Colonic mucosa (tissue), 4 donors: ENCODE measurements at regions not wholly inside any gene's neighbourhood (a gene's known extent, or its start where the extent isn't known, plus 50 kb on each side); places are given as distances from the start of the nearest gene placed in this dataset.

Source experiments
- DNase-seq: peaks from one replicate; pipeline ENCODE4 v3.0.0-alpha.2; 2020
- H3K27ac ChIP-seq: fragments of 200-600 bp; one replicate; pipeline ENCODE4 v1.8.0; 2021
- H3K27me3 ChIP-seq: fragments of 200-600 bp; one replicate; pipeline ENCODE4 v1.8.0; 2021
- H3K36me3 ChIP-seq: fragments of 200-600 bp; one replicate; pipeline ENCODE4 v1.8.0; 2021
- H3K4me1 ChIP-seq: fragments of 200-600 bp; one replicate; pipeline ENCODE4 v1.8.0; 2021; ENCODE audit warnings: mild to moderate bottlenecking
- H3K4me3 ChIP-seq: fragments of 200-600 bp; one replicate; pipeline ENCODE4 v1.8.0; 2021
- H3K9ac ChIP-seq, 2 donors: one replicate each; pipeline ENCODE4 v1.7.0; 2013; ENCODE audit warnings: control low read depth in 2 of 2, low read depth in 2 of 2, low read length in 2 of 2
- H3K9me3 ChIP-seq: fragments of 200-600 bp; one replicate; pipeline ENCODE4 v1.8.0; 2021
- intact Hi-C: fragments of 100-400 bp; cut with DNase I; formaldehyde crosslinking; loops from one replicate; pipeline ENCODE4 v1.14.1; 2022
- TF ChIP-seq, protein P1 (sequence below): fragments of 200-600 bp; IDR thresholded peaks from one replicate; pipeline ENCODE4 v1.8.0; 2022; ENCODE audit warnings: antibody characterized with exemption, mild to moderate bottlenecking
- donor health status: healthy.
- donor health status: DM: no; HTN: no; CAD: no.
- donor health status: DM: no; HTN: no; CAD: no.

DNA sequence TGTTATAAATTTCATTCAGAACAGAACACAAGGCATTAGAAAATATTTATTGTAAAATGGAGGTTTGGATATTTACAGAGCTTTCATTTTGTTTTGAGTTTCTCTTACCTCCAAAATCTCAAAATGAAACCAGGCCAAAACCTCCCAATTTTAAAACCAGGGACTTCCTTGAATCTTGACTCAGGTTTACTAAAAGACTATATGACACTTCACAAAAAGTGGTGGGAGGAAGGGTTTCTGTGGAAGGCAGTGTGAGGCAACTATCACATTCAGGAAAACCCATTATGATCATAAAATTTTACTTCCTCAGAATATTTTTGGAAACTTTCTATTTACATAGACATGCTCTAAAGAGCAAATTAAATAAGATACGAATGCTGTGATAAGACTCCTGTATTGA lies 205.8 kb upstream of the EOMES start:
- intact Hi-C loops, result no loop called here
- Histone ChIP-seq H3K9ac (no peak overlapping the region), H3K36me3 (no peaks in the 10 kb centered on the region), H3K27ac (no peak overlapping the region), H3K4me1 (no peaks in the 10 kb centered on the region), H3K4me3 (no peak overlapping the region), H3K27me3 (no peaks in the 10 kb centered on the region), H3K9me3 (no peaks in the 10 kb centered on the region)
- TF ChIP-seq, protein P1, sequence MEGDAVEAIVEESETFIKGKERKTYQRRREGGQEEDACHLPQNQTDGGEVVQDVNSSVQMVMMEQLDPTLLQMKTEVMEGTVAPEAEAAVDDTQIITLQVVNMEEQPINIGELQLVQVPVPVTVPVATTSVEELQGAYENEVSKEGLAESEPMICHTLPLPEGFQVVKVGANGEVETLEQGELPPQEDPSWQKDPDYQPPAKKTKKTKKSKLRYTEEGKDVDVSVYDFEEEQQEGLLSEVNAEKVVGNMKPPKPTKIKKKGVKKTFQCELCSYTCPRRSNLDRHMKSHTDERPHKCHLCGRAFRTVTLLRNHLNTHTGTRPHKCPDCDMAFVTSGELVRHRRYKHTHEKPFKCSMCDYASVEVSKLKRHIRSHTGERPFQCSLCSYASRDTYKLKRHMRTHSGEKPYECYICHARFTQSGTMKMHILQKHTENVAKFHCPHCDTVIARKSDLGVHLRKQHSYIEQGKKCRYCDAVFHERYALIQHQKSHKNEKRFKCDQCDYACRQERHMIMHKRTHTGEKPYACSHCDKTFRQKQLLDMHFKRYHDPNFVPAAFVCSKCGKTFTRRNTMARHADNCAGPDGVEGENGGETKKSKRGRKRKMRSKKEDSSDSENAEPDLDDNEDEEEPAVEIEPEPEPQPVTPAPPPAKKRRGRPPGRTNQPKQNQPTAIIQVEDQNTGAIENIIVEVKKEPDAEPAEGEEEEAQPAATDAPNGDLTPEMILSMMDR, result no peak
- DNase-seq, result no peak

DNA sequence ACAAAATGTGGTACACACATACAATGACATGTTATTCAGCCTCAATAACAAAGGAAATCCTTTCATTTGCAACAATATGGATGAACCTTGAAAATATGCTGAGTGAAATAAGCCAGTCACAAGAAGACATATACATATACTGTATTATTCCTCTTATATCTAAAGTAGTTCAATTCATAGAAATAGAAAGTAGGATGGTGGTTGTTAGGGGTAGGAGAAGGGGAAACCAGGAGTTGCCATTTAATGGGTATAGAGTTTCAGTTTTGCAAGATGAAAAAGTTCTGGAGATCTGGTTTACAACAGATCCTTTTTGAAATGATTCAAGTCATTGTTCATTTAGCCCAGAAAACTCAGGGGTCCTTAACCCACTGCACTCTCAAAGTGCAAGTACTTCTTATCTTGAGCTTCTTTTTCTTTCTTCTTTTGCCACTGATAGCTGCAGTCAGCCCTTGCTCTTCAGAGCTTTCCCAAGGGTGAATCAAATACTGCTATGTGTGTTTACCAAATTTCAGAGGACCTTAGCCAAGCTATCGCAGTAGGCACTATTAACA lies 208.0 kb upstream of the EOMES start:
- no peak for DNase-seq

DNA sequence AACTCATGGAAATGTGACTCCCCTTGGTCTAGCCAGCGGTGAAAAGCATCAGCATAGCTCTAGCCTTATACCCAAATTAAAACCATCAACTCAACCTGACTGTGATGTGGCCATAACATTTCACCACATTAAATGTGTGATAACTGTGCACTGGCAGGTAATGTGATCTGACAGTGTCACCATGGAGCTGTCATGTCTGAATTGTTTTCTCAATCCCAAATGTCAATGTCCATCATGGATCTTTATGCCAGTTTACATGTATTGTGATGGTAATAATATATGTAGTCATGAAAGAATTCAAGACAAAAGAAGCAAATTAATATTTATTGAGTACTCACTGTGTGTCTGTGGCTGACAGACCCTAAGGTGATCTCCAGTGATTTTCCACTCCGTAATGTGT lies 213.4 kb upstream of the EOMES start:
- no peak for DNase-seq
- intact Hi-C loops, result no loop called here

More for the DNA sequence above, 208.0 kb upstream of the EOMES start:
- H3K36me3 ChIP-seq, result no peaks in the 10 kb centered on the region
- intact Hi-C loops, result no loop called here
- no peaks in the 10 kb centered on the region for H3K9me3 ChIP-seq
- no peaks in the 10 kb centered on the region for H3K27me3 ChIP-seq
- TF ChIP-seq, protein P1, result no peak
- H3K4me3 ChIP-seq, result no peak overlapping the region
- H3K27ac ChIP-seq, result no peak overlapping the region
- no peaks in the 10 kb centered on the region for H3K4me1 ChIP-seq
- no peak overlapping the region for H3K9ac ChIP-seq

GRCh38 chr3:27939521-27939920 lies 217.4 kb upstream of the EOMES start:
- no peaks in the 10 kb centered on the region for H3K36me3 ChIP-seq
- H3K27me3 ChIP-seq, result no peaks in the 10 kb centered on the region
- TF ChIP-seq, protein P1, result no peak
- H3K9me3 ChIP-seq, result no peaks in the 10 kb centered on the region
- no peak overlapping the region for H3K27ac ChIP-seq
- H3K4me3 ChIP-seq, result no peak overlapping the region
- H3K4me1 ChIP-seq, result no peaks in the 10 kb centered on the region
- DNase-seq, result no peak
- H3K9ac ChIP-seq, result no peak overlapping the region
- intact Hi-C loops, result no loop called here

More for the DNA sequence above, 213.4 kb upstream of the EOMES start:
- Histone ChIP-seq H3K9ac (no peak overlapping the region), H3K9me3 (no peaks in the 10 kb centered on the region), H3K4me3 (no peak overlapping the region), H3K27ac (no peak overlapping the region), H3K27me3 (no peaks in the 10 kb centered on the region), H3K36me3 (no peaks in the 10 kb centered on the region), H3K4me1 (no peaks in the 10 kb centered on the region)
- TF ChIP-seq, protein P1, result no peak

DNA sequence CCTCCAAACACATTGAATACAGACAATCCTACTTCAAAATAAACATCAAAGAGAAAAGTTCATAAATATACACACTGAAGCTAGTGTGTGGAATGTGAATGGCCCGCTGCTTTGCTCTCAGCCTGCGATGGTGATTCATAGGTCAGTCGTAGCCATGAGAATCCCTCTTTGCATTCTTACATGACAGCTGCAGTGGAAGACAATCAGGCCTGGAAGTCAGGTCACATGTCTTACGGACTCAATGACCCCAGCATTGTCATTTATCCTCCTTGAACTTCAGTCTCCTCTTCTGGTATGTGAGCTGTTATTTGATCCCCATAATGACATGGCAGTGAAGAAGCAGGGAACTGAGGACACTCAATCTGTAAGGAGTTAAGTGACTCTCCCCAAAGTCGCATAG lies 217.8 kb upstream of the EOMES start:
- no peak for DNase-seq
- Histone ChIP-seq H3K27me3 (no peaks in the 10 kb centered on the region), H3K9ac (no peak overlapping the region), H3K4me3 (no peak overlapping the region), H3K9me3 (no peaks in the 10 kb centered on the region), H3K27ac (no peak overlapping the region), H3K36me3 (no peaks in the 10 kb centered on the region), H3K4me1 (no peaks in the 10 kb centered on the region)
- TF ChIP-seq, protein P1, result no peak
- intact Hi-C loops, result no loop called here
